Naive thymus-derived CD4-positive, alpha-beta T cell (primary cell): ENCODE measurements at regions not wholly inside any gene's neighbourhood (a gene's known extent, or its start where the extent isn't known, plus 50 kb on each side); places are given as distances from the start of the nearest gene placed in this dataset.

Experiments used
- ATAC-seq: fragments of 150-1000 bp; cut with Tn5 transposase; 2 replicates; pipeline ENCODE4 v1.10.0; 2021; ENCODE audit warnings: mild to moderate bottlenecking, moderate library complexity
- CTCF ChIA-PET: fragments of 350-600 bp; sonication (Branson Sonifier 250); formaldehyde crosslinking; loops from one replicate; lab custom pipeline; 2021; ENCODE audit warnings: antibody characterized with exemption; lab: Charles Lee
- POLR2A ChIA-PET: fragments of 350-600 bp; sonication (Branson Sonifier 250); formaldehyde crosslinking; loops from one replicate; lab custom pipeline; 2021; ENCODE audit warnings: antibody characterized with exemption, inconsistent platforms; lab: Charles Lee
- DNase-seq, 9 donors: peaks; one replicate each; pipeline versions ENCODE4 v3.0.0 to v3.0.0-alpha.2; 2020 to 2022; ENCODE audit warnings: mixed read lengths in 1 of 9
- H3K27ac ChIP-seq: one replicate; pipeline ENCODE4 v1.7.0; 2013; ENCODE audit warnings: mild to moderate bottlenecking, low read depth, low read length, moderate library complexity
- H3K27me3 ChIP-seq, 2 donors: one replicate each; pipeline ENCODE4 v1.7.0; 2013; ENCODE audit warnings: low read length in 2 of 2, mild to moderate bottlenecking in 2 of 2, moderate library complexity in 2 of 2; ENCODE audit not compliant: control insufficient read depth in 2 of 2, insufficient read depth in 2 of 2
- H3K36me3 ChIP-seq, 3 experiments: 1 replicate in 2 of 3; 2 replicates in 1 of 3; pipeline ENCODE4 v1.7.0; 2013; ENCODE audit warnings: low read length in 3 of 3, mild to moderate bottlenecking in 3 of 3, moderate library complexity in 1 of 3; ENCODE audit not compliant: insufficient read depth in 3 of 3, control insufficient read depth in 2 of 3
- H3K4me1 ChIP-seq, 2 donors: one replicate each; pipeline ENCODE4 v1.7.0; 2013; ENCODE audit warnings: low read length in 2 of 2, mild to moderate bottlenecking in 2 of 2, moderate library complexity in 1 of 2; ENCODE audit not compliant: control insufficient read depth in 2 of 2, insufficient read depth in 2 of 2
- H3K4me3 ChIP-seq: 2 replicates; pipeline ENCODE4 v1.7.0; 2013; ENCODE audit warnings: mild to moderate bottlenecking, low read length
- H3K9me3 ChIP-seq, 3 experiments: 1 replicate in 2 of 3; 2 replicates in 1 of 3; pipeline ENCODE4 v1.7.0; 2013; ENCODE audit warnings: low read length in 3 of 3; ENCODE audit not compliant: control insufficient read depth in 2 of 3
- H3K27ac Mint-ChIP-seq, 9 donors: one replicate each; pipeline ENCODE4 v1.8.0; 2020 to 2022; ENCODE audit warnings: mixed read lengths in 9 of 9, mild to moderate bottlenecking in 8 of 9, moderate library complexity in 5 of 9, inconsistent platforms in 2 of 9
- H3K27me3 Mint-ChIP-seq, 5 donors: one replicate each; pipeline ENCODE4 v1.8.0; 2021 to 2022; ENCODE audit warnings: mixed read lengths in 5 of 5, mild to moderate bottlenecking in 1 of 5
- H3K36me3 Mint-ChIP-seq, 5 donors: one replicate each; pipeline ENCODE4 v1.8.0; 2020 to 2022; ENCODE audit warnings: mixed read lengths in 5 of 5, mild to moderate bottlenecking in 3 of 5, inconsistent platforms in 1 of 5
- H3K4me1 Mint-ChIP-seq, 7 donors: one replicate each; pipeline ENCODE4 v1.8.0; 2020 to 2022; ENCODE audit warnings: mixed read lengths in 7 of 7, mild to moderate bottlenecking in 3 of 7, inconsistent platforms in 1 of 7
- H3K4me3 Mint-ChIP-seq, 10 donors: one replicate each; pipeline ENCODE4 v1.8.0; 2020 to 2022; ENCODE audit warnings: mild to moderate bottlenecking in 10 of 10, mixed read lengths in 10 of 10, moderate library complexity in 6 of 10, inconsistent platforms in 2 of 10
- H3K9me3 Mint-ChIP-seq, 11 donors: one replicate each; pipeline ENCODE4 v1.8.0; 2020 to 2022; ENCODE audit warnings: mixed read lengths in 11 of 11, mild to moderate bottlenecking in 4 of 11, inconsistent platforms in 1 of 11, moderate library complexity in 1 of 11
- intact Hi-C, 2 donors: fragments of 100-400 bp; cut with micrococcal nuclease; formaldehyde crosslinking; loops; one replicate each; pipeline ENCODE4 v1.15.1; 2023

DNA sequence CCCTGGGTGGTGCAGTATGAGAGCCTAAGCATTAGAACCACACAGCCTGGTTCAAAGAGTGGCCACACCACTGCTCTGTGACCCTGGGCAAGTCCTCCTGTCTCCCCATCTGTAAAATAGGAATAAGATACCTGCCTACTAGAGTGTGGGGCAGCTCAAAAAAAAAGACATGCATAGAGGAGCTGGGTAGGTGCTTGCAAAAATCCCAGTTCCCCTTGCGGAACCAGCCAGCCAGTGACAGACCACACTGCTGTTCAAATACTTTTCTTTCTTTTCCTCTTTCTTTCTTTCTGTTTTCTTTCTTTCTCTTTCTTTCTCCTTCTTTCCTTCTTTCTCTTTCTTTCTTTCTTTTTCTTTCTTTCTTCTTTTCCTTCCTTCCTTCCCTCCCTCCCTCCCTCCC, 63.0 kb upstream of the TRIM2 start:
- Mint-ChIP-seq H3K4me3 (no peak overlapping the region), H3K27me3 (peaks cover 0 to 24% (median 0%) of the 10 kb centered on the region in 5 donors), H3K9me3 (peaks cover 0 to 2% (median 0%) of the 10 kb centered on the region in 11 donors), H3K4me1 (peaks cover 0 to 4% (median 0%) of the 10 kb centered on the region in 7 donors), H3K27ac (peak overlapping the region in 1 of 9 donors; percentile 55), H3K36me3 (no peaks in the 10 kb centered on the region)
- no peak overlapping the region for H3K27ac ChIP-seq
- intact Hi-C loops, result loop anchor here in 1 of 2 donors (5.0 kb wide), 1 partner anchor 286 kb away; no protein-coding TSS in a partner anchor
- POLR2A ChIA-PET, result no interaction called here
- H3K4me1 ChIP-seq, result no peaks in the 10 kb centered on the region
- H3K27me3 ChIP-seq, result no peaks in the 10 kb centered on the region
- ATAC-seq (no peak), DNase-seq (no peak)
- no peaks in the 10 kb centered on the region for H3K9me3 ChIP-seq
- H3K36me3 ChIP-seq, result no peaks in the 10 kb centered on the region
- H3K4me3 ChIP-seq, result no peak overlapping the region
- CTCF ChIA-PET, result interaction anchor here (1.1 to 2.5 kb wide), 2 partner anchors 15 to 502 kb away, joined by 3 to 12 read pairs; no protein-coding TSS in a partner anchor

DNA sequence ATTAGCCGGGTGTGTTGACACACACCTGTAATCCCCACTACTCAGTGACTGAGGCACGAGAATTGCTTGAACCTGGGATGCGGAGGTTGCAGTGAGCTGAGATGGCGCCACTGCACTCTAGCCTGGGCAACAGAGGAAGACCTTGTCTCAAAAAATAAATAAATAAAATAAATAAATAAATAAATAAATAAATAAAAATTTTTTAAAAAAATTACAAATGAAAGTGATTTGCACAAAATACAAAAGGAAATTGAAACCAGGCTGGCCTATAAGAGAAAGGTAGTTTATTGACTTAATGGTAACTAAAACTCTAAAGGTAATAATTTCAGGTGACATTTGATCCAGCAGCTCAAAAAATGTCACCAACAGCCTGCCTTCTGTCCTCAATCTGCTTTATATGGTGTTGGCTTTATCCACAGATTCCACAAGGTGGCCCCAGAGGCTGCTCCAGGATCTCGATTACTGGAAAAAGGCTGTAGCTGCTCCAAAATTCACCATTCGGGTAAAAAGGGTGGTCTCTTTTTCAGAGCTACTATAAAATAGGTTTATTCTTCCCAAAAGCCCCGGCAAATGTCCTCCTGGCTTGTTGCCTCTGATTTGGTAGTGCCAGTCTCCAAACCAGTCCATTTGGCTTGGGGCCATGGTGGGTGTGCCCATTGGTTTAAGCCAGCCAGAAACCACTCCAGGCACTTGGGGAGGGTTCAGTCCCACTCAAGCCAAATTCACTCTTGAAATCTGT, 61.4 kb upstream of the TRIM2 start:
- H3K27ac ChIP-seq, result no peak overlapping the region
- no peaks in the 10 kb centered on the region for H3K9me3 ChIP-seq
- H3K27me3 ChIP-seq, result no peaks in the 10 kb centered on the region
- H3K27me3 Mint-ChIP-seq, result peaks cover 0 to 14% (median 0%) of the 10 kb centered on the region in 5 donors
- ChIA-PET CTCF (interaction anchor here (0.6 to 2.5 kb wide), 22 partner anchors 10 to 1055 kb away, joined by 3 to 18 read pairs (median 4); no protein-coding TSS in a partner anchor), POLR2A (interaction anchor here (0.6 kb wide), 1 partner anchor 423 kb away, joined by 3 read pairs; no protein-coding TSS in a partner anchor)
- H3K36me3 Mint-ChIP-seq, result no peaks in the 10 kb centered on the region
- H3K4me3 ChIP-seq, result no peak overlapping the region
- DNase-seq (peak in 8 of 9 donors; percentile 39 to 71 (median 58)), ATAC-seq (peak; percentile 76)
- peaks cover 0 to 2% (median 0%) of the 10 kb centered on the region in 11 donors for H3K9me3 Mint-ChIP-seq
- H3K27ac Mint-ChIP-seq, result no peak overlapping the region
- H3K4me1 Mint-ChIP-seq, result peaks cover 0 to 4% (median 0%) of the 10 kb centered on the region in 7 donors
- intact Hi-C loops, result loop anchor here (1.0 to 5.0 kb wide), 11 partner anchors 10 to 607 kb away; partner anchors contain the start of gene MND1 (in 1 of the 2)
- no peak overlapping the region for H3K4me3 Mint-ChIP-seq
- no peaks in the 10 kb centered on the region for H3K4me1 ChIP-seq
- H3K36me3 ChIP-seq, result no peaks in the 10 kb centered on the region

DNA sequence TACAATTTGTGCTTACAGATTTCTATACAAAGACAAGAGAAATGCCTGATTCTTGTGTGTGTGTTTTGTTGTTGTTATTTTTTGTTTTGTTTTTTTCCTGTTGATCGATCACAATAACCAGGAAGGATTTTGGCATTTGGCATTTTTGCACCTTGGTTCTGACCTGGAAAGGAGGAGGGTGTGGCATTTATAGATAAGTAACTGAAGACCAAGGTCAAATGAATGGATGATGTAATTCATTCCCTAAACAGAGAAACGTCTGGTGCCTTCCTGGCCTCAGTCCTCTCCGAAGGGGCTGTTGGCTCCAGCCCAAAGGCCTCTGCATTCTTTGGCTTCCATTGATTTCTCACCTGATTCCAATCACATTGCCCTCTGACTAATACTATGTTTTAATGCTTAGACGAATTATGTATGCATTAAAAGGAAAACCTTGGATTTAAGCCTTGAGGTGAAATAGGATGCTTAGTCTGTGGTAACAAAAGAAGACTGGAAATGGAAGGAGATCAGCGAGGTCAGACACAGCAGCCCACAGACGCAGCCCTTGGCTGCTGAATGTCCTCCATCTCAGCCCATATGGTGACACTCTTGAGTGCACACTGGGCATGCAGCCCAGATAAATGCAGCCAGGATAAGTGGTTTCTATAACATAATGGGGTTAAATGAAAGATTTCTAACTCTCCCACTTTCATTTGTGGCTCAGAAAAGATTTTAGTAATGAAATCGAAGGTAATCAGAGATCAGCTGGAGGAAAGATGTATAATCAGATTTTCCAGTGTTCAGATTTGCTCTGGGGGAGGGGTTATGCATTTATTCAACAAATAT, 60.5 kb upstream of the TRIM2 start:
- peaks cover 0 to 18% (median 0%) of the 10 kb centered on the region in 5 donors for H3K27me3 Mint-ChIP-seq
- H3K27ac ChIP-seq, result no peak overlapping the region
- no peaks in the 10 kb centered on the region for H3K4me1 ChIP-seq
- ChIA-PET CTCF (interaction anchor here (0.9 to 1.7 kb wide), 16 partner anchors 9 to 606 kb away, joined by 3 to 18 read pairs (median 4); no protein-coding TSS in a partner anchor), POLR2A (interaction anchor here (0.6 kb wide), 1 partner anchor 422 kb away, joined by 3 read pairs; no protein-coding TSS in a partner anchor)
- no peak overlapping the region for H3K4me3 ChIP-seq
- H3K27ac Mint-ChIP-seq, result no peak overlapping the region
- H3K9me3 ChIP-seq, result no peaks in the 10 kb centered on the region
- no peak for DNase-seq
- intact Hi-C loops, result loop anchor here (1.0 to 5.0 kb wide), 11 partner anchors 10 to 607 kb away; partner anchors contain the start of gene MND1 (in 1 of the 2)
- H3K27me3 ChIP-seq, result no peaks in the 10 kb centered on the region
- no peak overlapping the region for H3K4me3 Mint-ChIP-seq
- H3K9me3 Mint-ChIP-seq, result peaks cover 0 to 2% (median 0%) of the 10 kb centered on the region in 11 donors
- ATAC-seq, result no peak
- no peaks in the 10 kb centered on the region for H3K36me3 Mint-ChIP-seq
- peaks cover 0 to 4% (median 0%) of the 10 kb centered on the region in 7 donors for H3K4me1 Mint-ChIP-seq
- no peaks in the 10 kb centered on the region for H3K36me3 ChIP-seq

DNA sequence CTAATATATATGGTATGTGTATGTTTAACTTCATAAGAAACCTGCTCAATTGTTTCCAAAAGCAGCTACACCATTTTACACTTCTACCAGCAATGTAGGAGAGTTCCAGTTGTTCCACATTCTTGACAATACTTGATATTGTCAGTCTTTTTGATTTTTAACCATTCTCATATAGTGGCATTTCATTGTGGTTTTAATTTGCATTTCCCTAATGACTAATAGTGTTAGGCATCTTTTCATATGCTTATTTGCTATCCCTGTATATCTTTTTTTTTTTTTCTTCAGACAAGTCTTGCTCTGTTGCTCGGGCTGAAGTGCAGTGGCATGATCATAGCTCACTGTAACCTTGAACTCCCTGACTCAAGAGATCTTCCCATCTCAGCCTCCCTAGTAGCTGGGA, 58.2 kb upstream of the TRIM2 start:
- H3K4me3 ChIP-seq, result no peak overlapping the region
- H3K36me3 ChIP-seq, result no peaks in the 10 kb centered on the region
- H3K4me1 Mint-ChIP-seq, result peaks cover 0 to 4% (median 0%) of the 10 kb centered on the region in 7 donors
- no peak overlapping the region for H3K27ac Mint-ChIP-seq
- H3K4me3 Mint-ChIP-seq, result no peak overlapping the region
- H3K36me3 Mint-ChIP-seq, result no peaks in the 10 kb centered on the region
- no peak for DNase-seq
- ATAC-seq, result no peak
- H3K27ac ChIP-seq, result no peak overlapping the region
- POLR2A ChIA-PET, result no interaction called here
- CTCF ChIA-PET, result interaction anchor here (0.6 to 1.2 kb wide), 4 partner anchors 8 to 229 kb away, joined by 3 to 5 read pairs (median 3); no protein-coding TSS in a partner anchor
- intact Hi-C loops, result no loop called here
- H3K9me3 ChIP-seq, result no peaks in the 10 kb centered on the region
- no peaks in the 10 kb centered on the region for H3K9me3 Mint-ChIP-seq
- peaks cover 0 to 31% (median 0%) of the 10 kb centered on the region in 5 donors for H3K27me3 Mint-ChIP-seq
- H3K27me3 ChIP-seq, result no peaks in the 10 kb centered on the region
- no peaks in the 10 kb centered on the region for H3K4me1 ChIP-seq

DNA sequence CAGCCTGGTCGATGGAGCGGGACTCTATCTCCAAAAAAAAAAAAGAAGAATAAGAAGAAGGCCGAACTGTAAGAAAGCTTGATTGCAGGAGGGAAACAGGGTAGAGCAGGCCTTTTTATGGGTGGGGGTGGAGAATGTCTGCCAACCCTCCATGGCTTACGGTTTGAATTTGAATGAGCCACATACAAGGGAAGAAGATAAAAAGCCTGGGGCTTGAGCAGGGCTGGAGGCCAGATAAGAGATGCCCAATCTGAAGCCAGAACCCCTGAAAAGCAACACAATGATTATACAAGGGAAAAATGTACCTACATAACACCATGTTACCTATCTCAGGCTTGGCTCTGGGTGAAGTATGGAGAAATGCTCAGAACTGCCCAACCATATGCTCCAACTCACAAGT, 57.3 kb upstream of the TRIM2 start:
- H3K9me3 ChIP-seq, result no peaks in the 10 kb centered on the region
- DNase-seq (no peak), ATAC-seq (no peak)
- Mint-ChIP-seq H3K9me3 (no peaks in the 10 kb centered on the region), H3K27me3 (peaks cover 0 to 40% (median 0%) of the 10 kb centered on the region in 5 donors), H3K4me1 (peaks cover 0 to 10% (median 4%) of the 10 kb centered on the region in 7 donors), H3K4me3 (no peak overlapping the region), H3K36me3 (no peaks in the 10 kb centered on the region), H3K27ac (peak overlapping the region in 1 of 9 donors; percentile 45)
- POLR2A ChIA-PET, result no interaction called here
- intact Hi-C loops, result no loop called here
- H3K4me1 ChIP-seq, result no peaks in the 10 kb centered on the region
- H3K27ac ChIP-seq, result no peak overlapping the region
- CTCF ChIA-PET, result interaction anchor here (0.7 to 1.8 kb wide), 4 partner anchors 9 to 497 kb away, joined by 3 read pairs; no protein-coding TSS in a partner anchor
- no peak overlapping the region for H3K4me3 ChIP-seq
- no peaks in the 10 kb centered on the region for H3K36me3 ChIP-seq
- H3K27me3 ChIP-seq, result no peaks in the 10 kb centered on the region

DNA sequence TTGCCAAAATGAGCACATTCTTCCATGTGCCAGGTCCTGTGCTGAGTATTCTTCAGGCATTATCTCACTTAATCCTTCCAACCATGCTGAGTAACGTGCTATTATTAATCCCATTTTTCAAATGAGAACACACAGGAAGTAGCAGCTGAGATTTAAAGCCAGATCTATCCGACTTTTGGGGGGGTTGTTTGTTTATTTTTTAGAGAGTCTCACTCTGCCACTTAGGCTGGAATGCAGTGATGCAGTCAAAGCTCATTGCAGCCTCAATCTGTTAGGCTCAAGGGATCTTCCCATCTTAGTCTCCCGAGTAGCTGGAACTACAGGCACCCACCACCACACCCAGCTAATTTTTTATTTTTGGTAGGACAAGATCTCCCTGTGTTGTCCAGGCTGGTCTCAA, 55.5 kb upstream of the TRIM2 start:
- H3K4me1 ChIP-seq, result peaks cover 0 to 7% of the 10 kb centered on the region in 2 donors
- H3K36me3 ChIP-seq, result no peaks in the 10 kb centered on the region
- ChIA-PET POLR2A (no interaction called here), CTCF (interaction anchor here (0.9 to 1.0 kb wide), 2 partner anchors 495 to 650 kb away, joined by 3 to 4 read pairs; no protein-coding TSS in a partner anchor)
- H3K27ac ChIP-seq, result no peak overlapping the region
- Mint-ChIP-seq H3K4me1 (peaks cover 11 to 20% (median 16%) of the 10 kb centered on the region in 7 donors), H3K9me3 (no peaks in the 10 kb centered on the region), H3K4me3 (no peak overlapping the region), H3K27me3 (peaks cover 0 to 43% (median 0%) of the 10 kb centered on the region in 5 donors), H3K27ac (peak overlapping the region in 1 of 9 donors; percentile 18), H3K36me3 (no peaks in the 10 kb centered on the region)
- intact Hi-C loops, result no loop called here
- H3K9me3 ChIP-seq, result no peaks in the 10 kb centered on the region
- no peak for DNase-seq
- ATAC-seq, result no peak
- no peak overlapping the region for H3K4me3 ChIP-seq
- H3K27me3 ChIP-seq, result no peaks in the 10 kb centered on the region
